GM08714 (cell line): ENCODE measurements at regions not wholly inside any gene's neighbourhood (a gene's known extent, or its start where the extent isn't known, plus 50 kb on each side); places are given as distances from the start of the nearest gene placed in this dataset.
"Not testable (repeated sequence)": the region's sequence is repeated elsewhere in the genome, so short reads cannot be mapped to it uniquely, and the experiment has no call there.

Experiments used
- H3K4me3 ChIP-seq: fragments of 200-500 bp; sonication (Bioruptor generic); 2 replicates; pipeline ENCODE4 v1.5.1; 2014; ENCODE audit warnings: mild to moderate bottlenecking, low read length, inconsistent platforms
- ZNF274 ChIP-seq: IDR thresholded peaks from 2 replicates; pipeline ENCODE4 v1.6.1; 2012; ENCODE audit warnings: mild to moderate bottlenecking, low read depth, low read length

DNA sequence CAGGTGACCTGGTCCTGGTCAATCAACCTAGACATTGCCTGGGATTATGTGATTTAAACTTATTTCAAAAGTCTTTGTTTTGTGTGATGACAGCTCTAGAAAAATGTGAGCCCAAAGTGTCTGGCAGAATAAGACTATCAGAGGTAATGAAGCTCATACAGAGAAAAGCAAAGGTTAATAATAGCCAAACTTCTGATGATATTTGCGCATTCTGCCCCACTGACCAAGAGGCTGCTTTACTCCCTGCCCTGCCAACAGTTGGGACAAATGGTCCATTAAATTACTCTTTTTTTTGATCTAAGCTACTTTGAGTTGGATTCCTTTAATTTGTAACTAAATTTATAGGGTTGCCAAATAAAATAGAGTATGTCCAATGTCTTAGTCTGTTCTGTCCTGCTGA lies 911.2 kb downstream of the MCTP2 start:
- no peak for TF ChIP-seq ZNF274
- H3K4me3 ChIP-seq = no peak overlapping the region

DNA sequence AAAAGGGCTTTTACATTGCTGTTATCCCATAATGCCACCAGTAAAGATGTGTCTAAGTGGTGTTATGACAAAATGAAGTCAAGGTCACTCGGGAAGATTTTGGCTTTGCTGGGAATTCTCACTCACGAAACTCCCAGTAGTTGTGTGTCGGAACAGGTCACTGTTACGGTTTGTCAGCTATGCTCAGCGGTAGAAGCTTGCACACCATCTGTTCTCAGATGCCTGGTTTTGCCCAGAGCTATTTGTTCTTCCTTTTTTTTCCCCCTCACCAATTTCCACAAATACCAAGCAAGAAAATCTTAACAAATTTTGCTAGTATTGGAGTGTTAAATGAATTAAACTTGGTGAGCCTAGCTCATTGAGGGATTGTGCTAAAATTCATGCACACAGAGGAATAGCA lies 915.1 kb downstream of the MCTP2 start:
- no peak overlapping the region for H3K4me3 ChIP-seq
- no peak for TF ChIP-seq ZNF274

DNA sequence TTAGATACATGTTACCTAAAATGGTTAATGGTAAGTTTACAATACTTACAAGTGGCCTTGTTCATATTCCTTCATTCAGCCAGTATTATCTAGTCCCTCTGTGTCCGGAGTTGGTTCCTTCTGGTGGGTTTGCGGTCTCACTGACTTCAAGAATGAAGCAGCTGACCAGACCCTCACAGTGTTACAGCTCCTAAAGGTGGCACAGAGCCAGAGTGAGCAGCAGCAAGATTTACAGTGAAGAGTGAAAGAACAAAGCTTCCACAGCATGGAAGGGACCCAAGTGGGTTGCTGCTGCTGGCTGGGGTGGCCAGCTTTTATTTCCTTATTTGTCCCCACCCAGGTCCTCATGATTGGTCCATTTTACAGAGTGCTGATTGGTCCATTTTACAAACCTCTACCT lies 916.8 kb downstream of the MCTP2 start:
- no peak overlapping the region for H3K4me3 ChIP-seq
- TF ChIP-seq ZNF274 = no peak

DNA sequence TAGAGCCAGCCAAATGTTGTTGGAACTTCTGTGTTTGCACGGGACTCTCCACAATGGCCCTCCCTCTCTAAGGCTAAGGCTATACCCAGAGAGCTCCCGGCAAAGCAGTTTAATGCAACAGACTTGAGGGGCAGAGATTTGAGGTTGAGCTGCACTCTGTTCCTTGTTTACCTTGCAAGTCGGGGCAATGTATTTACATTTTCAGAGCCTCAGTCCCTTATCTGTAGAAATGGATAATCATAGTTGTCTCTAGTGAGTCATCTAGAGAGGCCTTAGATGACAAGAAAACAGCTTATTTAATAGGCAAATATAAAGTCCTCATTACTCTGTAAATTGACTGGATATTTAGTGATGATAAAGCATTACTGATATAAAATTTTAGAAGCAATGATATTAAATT lies 917.7 kb downstream of the MCTP2 start:
- no peak for TF ChIP-seq ZNF274
- H3K4me3 ChIP-seq = no peak overlapping the region

DNA sequence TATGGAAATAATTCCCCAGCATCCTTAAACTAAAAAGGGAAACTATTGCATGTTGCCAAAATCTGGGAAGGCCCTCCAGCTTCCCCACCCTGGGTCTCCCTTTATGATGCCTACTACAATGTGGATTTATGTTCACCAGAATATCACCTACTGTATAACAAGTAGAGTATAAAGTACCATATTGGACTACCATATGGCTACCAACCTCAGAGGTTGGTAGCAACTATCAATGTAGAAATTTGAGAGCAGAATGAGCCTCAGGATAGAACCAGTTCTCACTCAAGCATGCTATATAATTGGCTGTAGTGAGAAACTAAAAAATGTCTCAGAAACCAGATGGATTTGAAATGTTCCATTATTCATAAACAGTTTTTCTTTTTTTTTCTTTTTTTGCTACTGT lies 918.4 kb downstream of the MCTP2 start:
- H3K4me3 ChIP-seq = no peak overlapping the region
- no peak for TF ChIP-seq ZNF274

DNA sequence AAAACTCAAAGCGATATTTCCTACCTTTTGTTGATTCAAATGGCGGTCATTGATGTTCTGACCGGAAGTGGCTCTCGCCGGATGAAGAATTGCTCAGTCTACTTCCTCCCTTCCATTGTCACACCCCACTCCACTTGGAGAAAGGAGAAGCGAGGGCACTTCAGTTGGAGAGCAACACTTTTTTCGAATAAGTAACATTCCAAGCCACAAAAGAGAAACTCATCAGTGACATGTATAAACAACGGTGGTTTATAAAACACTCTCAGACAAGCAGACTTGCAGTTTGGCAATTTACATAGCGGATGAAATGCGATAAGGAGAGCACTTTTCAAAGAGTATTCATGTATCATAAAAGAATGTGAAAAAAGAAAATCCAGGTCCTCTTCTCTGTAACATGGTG lies 919.1 kb downstream of the MCTP2 start:
- TF ChIP-seq ZNF274 = no peak
- no peak overlapping the region for H3K4me3 ChIP-seq

DNA sequence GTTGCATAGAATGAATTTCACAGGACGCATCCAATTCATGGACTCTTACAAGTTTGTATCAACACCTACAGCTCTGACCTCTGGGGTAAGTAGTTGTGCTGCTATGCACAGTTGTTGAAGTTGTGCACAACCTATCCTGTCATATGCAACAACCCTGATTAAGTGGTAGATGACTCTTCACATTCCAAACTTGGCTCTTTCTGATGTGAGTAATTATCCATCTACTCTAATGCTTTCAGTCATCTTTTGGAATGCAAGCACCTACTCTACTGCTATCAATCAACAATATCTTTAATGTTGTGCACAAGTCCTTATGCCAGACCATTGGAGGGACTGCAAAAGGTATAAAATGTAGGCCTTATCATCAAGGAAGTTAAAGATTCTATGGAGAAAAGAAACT lies 921.4 kb downstream of the MCTP2 start:
- H3K4me3 ChIP-seq = no peak overlapping the region
- no peak for TF ChIP-seq ZNF274

DNA sequence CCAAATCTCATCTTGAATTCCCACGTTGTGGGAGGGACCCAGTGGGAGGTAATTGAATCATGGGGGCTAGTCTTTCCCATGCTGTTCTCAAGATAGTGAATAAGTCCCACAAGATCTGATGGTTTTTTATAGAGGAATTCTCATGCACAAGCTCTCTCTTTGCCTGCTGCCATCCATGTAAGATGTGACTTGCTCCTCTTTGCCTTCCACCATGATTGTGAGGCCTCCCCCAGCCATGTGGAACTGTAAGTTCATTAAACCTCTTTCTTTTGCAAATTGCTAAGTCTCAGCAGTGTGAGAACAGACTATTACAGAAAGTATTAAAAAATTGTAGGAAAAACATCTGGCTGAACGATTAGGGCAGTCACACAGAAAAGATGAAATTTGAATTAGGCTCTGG lies 921.8 kb downstream of the MCTP2 start:
- not testable (repeated sequence) for H3K4me3 ChIP-seq

DNA sequence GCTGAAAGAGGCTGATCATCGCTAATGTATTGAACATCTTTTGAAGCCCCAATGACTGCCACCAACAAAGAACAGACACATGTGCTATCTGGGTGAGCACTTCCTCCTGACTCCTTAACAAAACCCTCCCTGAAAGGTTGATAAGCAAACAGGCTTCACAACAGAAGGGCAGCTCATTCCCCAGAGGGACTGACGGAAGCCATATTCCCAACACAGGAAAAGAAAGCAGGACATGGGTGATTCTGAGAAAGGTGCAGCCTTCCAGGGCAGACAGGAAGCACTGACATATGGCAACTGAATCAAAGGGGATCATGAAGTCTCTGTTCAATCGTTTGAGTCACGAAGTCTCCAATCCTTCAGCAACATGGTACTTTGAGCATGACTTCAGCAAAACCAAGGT lies 929.0 kb downstream of the MCTP2 start:
- no peak for TF ChIP-seq ZNF274

DNA sequence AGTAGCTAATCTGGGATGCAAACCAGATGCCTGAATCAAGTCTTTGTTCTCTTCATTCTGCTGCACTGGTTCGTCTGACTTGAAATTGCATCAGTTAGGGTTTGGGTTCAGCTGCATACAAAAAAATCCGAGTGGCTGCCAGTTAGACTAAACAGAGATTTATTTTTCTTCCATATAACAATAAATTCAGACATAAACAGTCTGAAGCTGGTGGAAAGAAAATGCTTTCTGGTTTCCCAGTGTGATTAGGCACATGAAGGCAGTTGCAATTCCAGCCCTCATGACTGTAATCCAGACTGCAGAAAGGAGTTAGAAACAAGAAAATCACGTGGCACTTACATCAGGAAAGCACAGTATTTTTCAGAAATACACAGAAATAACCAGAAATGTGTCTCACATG lies 930.7 kb downstream of the MCTP2 start:
- TF ChIP-seq ZNF274 = no peak
- H3K4me3 ChIP-seq = no peak overlapping the region

More for the DNA sequence above, 929.0 kb downstream of the MCTP2 start:
- no peak overlapping the region for H3K4me3 ChIP-seq

DNA sequence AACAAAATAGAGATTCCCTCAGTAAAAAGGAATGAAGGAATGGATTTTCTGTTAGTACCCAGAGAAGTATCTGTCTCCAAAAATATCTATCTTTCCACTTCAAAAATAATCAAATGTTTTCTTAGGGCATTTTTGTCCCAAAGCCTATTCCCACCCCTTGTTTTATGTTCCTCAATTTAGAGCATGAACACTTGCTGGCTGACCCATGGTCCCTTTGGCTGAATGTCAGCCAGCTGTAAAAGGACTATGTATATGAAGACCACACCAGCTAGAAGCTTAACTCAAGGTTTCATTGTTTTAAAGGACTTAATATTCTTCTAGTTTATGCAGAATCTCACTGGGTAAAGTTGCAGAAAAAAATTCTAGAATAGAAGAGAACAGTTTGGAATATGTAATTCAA lies 931.2 kb downstream of the MCTP2 start:
- no peak overlapping the region for H3K4me3 ChIP-seq
- no peak for TF ChIP-seq ZNF274

DNA sequence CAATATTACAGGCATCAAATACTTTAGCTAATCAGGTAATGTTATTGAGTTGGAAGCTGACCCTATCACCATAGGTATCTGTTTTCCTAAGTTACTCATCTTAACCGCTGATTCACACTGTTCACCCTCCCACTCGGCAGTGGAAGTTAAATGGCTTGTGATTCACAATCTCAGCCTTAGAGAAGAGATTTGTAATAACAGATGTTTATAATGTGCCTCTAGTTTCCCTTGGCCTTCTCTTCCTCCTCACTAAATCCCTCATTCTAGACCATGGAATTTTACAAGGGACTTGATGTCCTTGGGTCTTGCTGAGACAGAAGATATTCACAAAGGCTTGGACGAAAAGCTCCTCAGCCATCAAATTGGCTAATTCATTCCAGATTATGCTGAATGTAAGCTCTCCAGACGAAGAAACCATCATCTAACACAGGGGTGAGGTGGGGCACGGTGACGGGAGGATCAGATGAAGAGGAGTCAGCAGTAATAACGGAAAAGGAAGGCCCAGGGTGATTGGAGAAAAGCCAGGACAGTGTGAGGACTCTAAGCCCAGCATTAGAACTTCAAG lies 931.7 kb downstream of the MCTP2 start:
- no peak overlapping the region for H3K4me3 ChIP-seq
- TF ChIP-seq ZNF274 = no peak

DNA sequence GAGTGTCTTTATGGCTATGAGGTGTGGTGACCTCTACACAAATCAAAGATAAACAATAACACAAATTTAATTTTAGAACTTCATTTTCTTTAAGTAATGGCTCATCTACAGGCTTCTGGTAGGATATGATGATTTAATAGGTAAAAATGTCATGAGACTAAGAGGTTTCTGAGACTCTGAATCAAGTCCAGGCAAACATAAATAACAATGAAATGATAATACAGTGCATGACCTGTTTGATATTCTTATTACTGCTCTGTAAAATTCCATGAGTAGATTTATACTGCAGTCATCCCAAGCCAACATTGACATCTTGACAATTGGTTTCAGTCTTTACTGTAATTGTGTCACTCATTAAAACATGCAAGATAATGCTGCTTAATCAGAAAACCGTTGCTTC lies 936.8 kb downstream of the MCTP2 start:
- no peak overlapping the region for H3K4me3 ChIP-seq
- no peak for TF ChIP-seq ZNF274

DNA sequence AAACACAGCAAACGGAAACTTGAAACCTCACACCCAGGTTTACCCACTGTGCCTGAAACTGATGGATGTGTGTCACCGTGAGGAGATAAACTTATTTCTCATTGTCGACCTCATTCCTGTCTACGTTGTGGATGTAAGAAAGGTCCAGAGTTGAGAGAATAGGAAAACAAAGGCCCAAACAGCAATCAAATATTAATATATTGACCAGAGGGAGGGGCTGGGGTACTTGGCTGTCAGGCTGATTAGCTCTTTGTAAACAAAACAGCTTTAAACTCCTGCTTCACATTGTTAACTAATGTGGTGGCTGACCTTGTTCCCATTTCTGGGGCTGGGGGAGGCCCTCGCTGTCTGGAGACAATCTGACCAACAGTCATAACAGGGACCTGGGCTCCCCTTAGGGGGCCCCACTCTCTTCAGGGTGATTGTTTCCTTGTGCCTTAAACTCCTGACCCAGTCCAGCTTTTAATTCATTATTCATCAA lies 937.6 kb downstream of the MCTP2 start:
- TF ChIP-seq ZNF274 = no peak
- H3K4me3 ChIP-seq = no peak overlapping the region

DNA sequence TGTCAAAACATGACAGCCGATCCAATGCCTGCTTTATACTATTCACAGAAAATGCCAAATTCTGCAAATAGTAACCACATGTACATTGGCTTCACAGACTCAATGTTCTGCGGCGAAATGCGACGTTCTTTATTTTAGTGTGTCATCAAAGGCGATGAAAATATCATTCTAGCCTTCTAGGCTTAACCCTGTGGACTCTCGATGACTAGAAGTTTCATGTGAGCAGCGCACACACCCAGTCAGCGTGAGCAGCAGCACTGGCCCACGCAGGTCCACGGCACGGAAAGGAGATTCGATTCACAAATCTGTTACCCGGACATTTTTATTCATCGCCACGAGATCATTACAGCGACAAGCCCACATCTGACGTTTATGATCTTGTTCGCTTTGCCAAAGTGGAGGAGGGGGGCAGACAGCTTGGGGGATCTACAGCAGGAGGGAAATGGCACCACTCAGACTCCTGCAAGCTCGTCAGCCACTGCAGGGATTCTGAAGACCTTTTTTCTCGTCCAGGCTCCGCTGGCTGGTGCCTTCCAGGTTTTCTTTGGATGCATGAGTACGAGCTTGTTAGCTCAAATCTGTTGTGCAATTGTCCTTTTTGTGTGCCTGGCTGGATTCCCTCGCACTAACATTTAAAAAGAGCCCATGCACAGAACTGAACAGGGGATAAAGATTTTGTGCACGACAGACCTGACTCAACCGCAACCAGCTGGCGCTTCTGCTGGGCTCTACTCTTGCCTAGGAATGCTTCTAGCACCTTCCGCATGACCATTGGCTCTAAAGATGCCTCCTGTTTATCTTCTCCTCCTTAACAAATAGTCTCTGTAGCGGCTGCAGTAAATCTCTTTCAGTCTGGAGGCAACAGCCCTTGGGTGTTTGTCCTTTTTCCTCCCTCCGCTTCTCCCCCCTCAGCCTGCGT lies 938.4 kb downstream of the MCTP2 start:
- H3K4me3 ChIP-seq = no peak overlapping the region
- TF ChIP-seq ZNF274 = no peak
